ENCODE measurements at regions not wholly inside any gene's neighbourhood (a gene's known extent, or its start where the extent isn't known, plus 50 kb on each side); places are given as distances from the start of the nearest gene placed in this dataset.

DNA sequence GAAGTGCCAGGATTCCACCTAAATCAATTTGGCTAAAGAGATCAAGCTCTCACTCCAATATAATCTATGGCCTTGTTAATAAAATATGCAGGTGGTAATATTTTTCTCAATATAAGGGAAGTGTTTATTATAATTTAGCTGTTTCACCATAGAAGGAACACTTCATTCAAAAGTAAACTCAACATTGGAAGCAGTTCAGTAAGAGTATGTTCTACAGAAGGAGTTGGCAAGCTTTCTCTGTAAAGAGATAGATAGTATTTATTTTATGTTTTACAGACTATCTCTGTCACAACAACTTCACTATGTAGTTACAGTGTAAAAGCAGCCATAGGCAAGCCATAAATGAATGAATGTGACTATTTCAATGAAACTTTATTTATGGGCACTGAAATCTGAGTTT is 313.6 kb upstream of the ANO3 start:
- no peak for TF ChIP-seq POLR2A (IDR thresholded peaks at IDR 0.05)
- TF ChIP-seq, protein P1, sequence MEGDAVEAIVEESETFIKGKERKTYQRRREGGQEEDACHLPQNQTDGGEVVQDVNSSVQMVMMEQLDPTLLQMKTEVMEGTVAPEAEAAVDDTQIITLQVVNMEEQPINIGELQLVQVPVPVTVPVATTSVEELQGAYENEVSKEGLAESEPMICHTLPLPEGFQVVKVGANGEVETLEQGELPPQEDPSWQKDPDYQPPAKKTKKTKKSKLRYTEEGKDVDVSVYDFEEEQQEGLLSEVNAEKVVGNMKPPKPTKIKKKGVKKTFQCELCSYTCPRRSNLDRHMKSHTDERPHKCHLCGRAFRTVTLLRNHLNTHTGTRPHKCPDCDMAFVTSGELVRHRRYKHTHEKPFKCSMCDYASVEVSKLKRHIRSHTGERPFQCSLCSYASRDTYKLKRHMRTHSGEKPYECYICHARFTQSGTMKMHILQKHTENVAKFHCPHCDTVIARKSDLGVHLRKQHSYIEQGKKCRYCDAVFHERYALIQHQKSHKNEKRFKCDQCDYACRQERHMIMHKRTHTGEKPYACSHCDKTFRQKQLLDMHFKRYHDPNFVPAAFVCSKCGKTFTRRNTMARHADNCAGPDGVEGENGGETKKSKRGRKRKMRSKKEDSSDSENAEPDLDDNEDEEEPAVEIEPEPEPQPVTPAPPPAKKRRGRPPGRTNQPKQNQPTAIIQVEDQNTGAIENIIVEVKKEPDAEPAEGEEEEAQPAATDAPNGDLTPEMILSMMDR (IDR thresholded peaks at IDR 0.05) = no peak

Measured in adrenal gland (tissue), 5 donors.